T follicular helper cell (primary cell): ENCODE measurements at regions not wholly inside any gene's neighbourhood (a gene's known extent, or its start where the extent isn't known, plus 50 kb on each side); places are given as distances from the start of the nearest gene placed in this dataset.
"Not testable (repeated sequence)": the region's sequence is repeated elsewhere in the genome, so short reads cannot be mapped to it uniquely, and the experiment has no call there.

Experiments used
- DNase-seq: peaks from one replicate; pipeline ENCODE4 v3.0.0-alpha.2; 2020; ENCODE audit warnings: low read depth

- no peak for DNase-seq
These were observed 1005.5 kb downstream of the VRK1 start for GRCh38 chr14:97802430-97803373.

- DNase-seq, result no peak
These were observed 1006.9 kb downstream of the VRK1 start for GRCh38 chr14:97804056-97804455.

GRCh38 chr14:97806891-97807290 lies 1009.7 kb downstream of the VRK1 start:
- no peak for DNase-seq

- DNase-seq, result not testable (repeated sequence)
These were observed 1011.4 kb downstream of the VRK1 start for GRCh38 chr14:97808541-97808940.

- no peak for DNase-seq
These were observed 1016.4 kb downstream of the VRK1 start for GRCh38 chr14:97813556-97813955.

GRCh38 chr14:97820781-97821180 lies 1023.6 kb downstream of the VRK1 start:
- DNase-seq, result no peak

GRCh38 chr14:97824218-97824617 lies 1027.0 kb downstream of the VRK1 start:
- no peak for DNase-seq

- no peak for DNase-seq
These were observed 1030.6 kb downstream of the VRK1 start for GRCh38 chr14:97827746-97828145.

GRCh38 chr14:97832776-97833175 lies 1035.6 kb downstream of the VRK1 start:
- DNase-seq, result no peak

- DNase-seq, result no peak
These were observed 1041.8 kb downstream of the VRK1 start for GRCh38 chr14:97838986-97839385.

GRCh38 chr14:97840159-97840558 lies 1043.0 kb downstream of the VRK1 start:
- DNase-seq, result no peak

- no peak for DNase-seq
These were observed 1044.6 kb downstream of the VRK1 start for GRCh38 chr14:97841762-97842161.

GRCh38 chr14:97843066-97843465 lies 1045.9 kb downstream of the VRK1 start:
- DNase-seq, result no peak

GRCh38 chr14:97844042-97844441 lies 1046.9 kb downstream of the VRK1 start:
- no peak for DNase-seq

GRCh38 chr14:97846156-97846555 lies 1049.0 kb downstream of the VRK1 start:
- DNase-seq, result no peak

- DNase-seq, result no peak
These were observed 1051.3 kb downstream of the VRK1 start for GRCh38 chr14:97848317-97848980.

GRCh38 chr14:97850466-97850865 lies 1053.3 kb downstream of the VRK1 start:
- no peak for DNase-seq

- no peak for DNase-seq
These were observed 1053.7 kb downstream of the VRK1 start for GRCh38 chr14:97850886-97851285.

GRCh38 chr14:97851428-97851995 lies 1054.3 kb downstream of the VRK1 start:
- DNase-seq, result no peak

GRCh38 chr14:97854918-97855317 lies 1057.7 kb downstream of the VRK1 start:
- no peak for DNase-seq

- no peak for DNase-seq
These were observed 1069.0 kb downstream of the VRK1 start for GRCh38 chr14:97866195-97866594.

GRCh38 chr14:97866664-97867063 lies 1069.5 kb downstream of the VRK1 start:
- no peak for DNase-seq

GRCh38 chr14:97873291-97873690 lies 1076.1 kb downstream of the VRK1 start:
- DNase-seq, result no peak
